CD4-positive, alpha-beta T cell treated with Interleukin-17A for 4 hours (primary cell): ENCODE measurements at regions not wholly inside any gene's neighbourhood (a gene's known extent, or its start where the extent isn't known, plus 50 kb on each side); places are given as distances from the start of the nearest gene placed in this dataset.

Source experiments
- DNase-seq: peaks from one replicate; pipeline ENCODE4 v3.0.0-alpha.2; 2020; ENCODE audit warnings: mixed read lengths

DNA sequence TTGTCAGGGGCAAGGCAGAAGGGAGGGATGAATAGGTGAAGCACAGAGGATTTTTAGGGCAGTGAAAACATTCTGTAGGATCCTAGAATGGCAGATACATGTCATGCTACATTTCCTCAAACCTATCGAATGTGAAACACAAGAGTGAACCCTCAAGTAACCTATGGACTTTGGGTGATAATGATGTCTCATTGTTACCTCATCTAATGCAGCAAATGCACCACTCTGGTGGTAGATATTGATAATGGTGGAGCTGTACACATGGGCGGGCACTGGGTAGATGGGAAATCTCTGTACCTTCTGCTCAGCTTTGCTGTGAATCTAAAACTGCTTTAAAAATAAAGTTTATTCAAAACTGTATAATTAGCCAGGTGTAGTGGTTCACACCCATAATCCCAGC, 95.2 kb upstream of the NCK2 start:
- DNase-seq: no peak

DNA sequence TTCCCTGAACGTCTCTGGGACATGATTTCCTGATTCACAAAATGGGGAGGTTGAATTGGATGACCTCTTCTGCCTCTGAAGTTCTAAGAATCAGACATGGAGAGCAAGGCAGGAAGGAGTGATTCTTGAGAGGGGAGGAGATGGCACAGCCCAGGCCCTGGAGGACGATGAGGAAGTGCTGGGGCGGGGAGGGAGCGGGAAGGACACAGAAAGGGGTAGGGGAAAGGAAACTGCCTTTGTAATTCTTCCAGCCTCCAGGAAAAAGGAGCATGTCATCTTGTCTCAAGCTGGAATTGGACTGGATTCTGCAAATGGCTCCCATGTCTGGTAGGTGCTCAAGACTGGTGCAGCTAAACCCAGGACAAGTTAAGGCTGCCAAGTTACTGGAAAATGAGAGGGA, 97.0 kb upstream of the NCK2 start:
- DNase-seq: no peak

DNA sequence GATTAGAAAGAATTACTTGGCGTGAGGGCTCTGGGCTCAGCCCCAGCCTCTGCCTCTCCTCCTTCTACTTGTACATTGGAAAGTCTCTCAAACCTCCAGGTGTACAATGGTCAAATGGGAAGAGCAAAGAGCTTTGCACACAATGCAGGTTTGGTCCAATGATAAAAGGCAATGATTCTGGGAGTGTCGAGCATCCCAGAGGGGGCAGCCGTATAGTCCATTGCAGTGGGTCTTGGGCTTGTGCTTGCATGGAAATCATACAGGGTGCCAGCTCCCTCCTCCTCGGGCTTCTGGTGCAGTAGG, 98.0 kb upstream of the NCK2 start:
- no peak for DNase-seq

DNA sequence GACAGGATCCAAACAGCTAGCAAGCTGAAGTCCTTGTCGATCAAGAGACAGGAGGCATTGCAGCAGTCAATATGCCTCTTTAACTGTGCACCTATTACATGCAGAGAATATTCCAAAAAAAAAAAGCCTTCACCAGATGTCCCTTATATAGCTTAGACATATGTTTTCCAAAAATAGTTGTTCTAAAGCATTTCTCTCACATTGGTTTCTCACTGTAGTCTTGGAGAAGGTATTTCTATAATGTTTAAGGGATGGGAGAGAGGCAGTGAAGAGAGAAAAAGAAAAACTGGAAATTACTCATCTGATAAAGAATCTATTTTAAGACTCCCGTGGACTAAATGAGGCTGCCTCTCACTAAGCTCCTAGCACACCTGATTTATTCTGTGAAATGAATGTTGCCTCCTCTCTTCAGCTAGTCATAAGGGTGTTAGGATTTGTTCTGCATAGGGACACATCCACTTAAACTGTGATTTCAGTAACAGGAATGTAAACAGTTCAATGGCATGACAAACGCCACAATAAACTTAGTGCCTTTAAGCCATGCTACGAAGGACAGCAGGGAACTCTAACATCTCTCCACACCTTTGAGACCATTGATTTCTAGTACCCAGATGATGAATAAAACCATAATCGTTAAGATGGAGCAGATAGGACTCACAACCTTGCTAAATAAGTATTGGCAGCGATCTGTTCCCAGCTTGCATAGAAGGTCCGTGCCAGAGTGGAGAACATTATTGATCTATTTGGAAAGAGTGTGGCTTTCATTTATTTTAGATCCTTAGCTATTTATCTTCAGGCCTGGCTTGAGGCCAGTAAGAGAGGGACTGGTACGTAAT, 98.6 kb upstream of the NCK2 start:
- no peak for DNase-seq

DNA sequence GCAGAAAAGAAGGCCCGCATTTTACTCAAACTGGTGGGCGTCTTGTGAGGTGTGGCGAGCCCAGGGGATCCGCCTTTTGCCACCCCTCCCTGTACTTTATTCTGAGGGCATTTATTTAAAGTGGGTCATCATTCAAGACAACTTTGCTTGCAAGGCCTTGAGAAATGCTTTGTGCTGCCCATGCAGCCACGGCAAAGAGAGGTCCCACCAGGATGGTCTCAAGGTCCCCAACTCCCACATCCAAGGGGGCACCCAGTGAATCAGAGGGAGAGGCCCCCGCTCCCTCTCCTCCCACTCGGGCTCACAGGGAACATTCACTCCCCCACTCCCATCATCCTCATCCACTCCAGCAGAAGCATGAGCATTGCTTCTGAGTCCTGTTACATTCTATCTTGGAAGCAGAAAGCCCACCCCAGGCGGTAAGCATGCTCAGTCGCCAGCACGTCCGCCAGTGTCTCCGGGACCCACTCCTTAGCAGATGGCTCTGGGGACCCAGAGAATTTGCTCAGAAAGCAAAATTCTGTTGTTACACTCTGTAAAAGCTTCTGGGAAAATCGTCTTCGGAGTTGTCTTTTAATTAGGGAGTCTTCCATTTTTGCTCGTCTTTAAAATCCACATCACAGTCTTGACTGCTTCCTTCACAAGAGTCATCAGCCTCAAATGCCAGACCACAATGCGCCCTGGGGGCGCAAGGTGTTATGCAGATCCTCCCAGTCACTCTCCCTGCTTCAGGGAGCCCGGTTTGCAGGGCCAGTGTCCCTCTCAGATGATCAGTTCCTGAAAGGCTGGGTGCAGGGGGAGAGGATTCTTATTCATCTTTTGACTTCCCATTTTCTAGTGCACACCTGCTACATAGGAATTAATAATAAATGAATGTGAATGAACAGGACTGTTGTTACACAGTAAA, 99.4 kb upstream of the NCK2 start:
- DNase-seq: no peak

DNA sequence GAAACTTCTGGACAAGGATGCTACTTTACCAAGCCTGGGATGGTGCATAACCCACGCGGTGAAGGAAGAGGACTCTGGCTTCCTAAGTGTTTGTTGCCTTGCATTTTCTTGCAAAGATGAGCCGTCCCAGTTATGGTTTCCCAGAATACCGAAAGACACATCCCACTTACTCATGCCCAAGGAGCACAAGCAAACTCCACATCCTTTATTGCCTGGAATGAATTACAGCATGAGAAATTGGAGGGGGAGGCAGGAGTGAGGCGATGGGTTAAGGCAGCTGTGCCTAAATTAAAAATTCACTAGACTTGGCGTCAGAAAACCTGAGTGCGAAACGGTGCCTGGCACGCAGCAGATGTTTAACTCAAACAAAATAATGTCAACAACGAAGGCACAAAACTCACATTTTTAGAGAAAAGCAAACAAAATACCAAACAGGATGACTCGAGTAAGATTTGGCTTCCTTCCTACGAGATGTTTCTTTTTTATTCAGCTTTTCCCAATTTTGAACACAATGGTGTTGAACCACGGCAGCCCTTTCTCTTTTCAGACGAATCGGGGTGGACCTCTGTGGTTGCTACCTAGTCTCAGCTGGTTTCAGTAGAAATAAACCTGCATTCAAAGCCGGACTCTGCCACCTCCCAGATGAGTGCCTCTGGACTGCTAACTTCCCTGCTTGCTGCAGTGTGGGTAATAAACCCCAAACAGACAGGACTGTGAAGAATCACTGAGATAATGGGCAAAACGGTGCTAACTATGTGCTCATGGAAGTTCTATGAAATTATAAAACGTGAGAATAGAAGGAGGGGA, 100.3 kb upstream of the NCK2 start:
- no peak for DNase-seq

DNA sequence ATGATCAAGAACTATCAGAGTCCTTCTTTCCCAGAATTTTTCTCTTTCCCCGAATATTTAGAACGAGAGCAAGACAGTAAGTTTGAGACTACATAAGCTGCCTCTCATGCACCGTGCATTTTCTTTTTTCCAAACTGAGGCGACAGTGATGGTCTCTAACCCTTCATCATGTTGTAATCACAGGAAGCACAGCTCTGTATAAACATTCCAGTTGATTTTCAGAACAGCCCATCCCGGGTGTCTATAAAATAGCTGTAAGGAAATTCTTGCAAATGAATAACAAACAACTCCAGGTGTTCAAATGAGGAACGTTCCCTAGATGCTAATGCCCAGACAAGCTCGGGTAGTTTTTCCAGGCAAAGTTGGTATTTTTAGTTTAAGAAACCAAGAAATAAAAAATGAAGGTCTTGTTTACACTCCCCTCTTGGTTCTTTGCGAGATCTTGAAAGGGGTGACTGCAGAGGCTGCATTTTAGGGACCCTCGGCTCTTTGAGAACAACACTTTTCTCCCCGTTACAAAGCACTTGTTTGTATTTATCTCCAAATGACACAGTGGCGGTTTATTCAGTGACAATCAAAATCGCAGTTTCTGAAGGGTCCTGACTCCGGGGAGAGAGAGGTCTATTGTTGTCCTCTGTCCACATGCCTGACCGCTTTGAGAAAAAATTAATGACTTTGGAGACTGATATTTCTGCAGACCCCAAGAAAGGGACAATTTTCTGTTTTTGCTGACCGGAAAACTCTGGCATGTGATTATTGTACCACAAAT, 101.1 kb upstream of the NCK2 start:
- no peak for DNase-seq

DNA sequence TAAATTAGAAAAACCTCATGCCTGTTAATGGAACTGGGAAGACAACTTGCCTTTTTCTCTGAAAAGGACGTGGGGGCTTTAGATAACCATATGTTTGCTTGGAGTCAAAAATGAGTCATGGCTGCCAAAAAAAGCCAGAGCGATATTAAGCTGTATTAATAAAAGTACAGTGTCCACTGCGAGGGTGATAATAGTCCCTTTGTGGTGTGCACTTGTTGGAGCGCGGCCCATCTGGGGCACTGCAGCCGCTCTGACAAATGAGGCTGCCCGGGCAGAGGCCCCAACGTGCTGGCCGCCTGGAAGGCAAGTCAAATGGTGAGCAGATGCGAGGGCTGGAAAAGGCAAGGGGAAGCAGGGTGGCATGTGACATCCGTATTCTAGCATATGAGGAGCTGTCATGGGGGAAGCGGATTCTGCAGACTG, 103.3 kb upstream of the NCK2 start:
- no peak for DNase-seq

DNA sequence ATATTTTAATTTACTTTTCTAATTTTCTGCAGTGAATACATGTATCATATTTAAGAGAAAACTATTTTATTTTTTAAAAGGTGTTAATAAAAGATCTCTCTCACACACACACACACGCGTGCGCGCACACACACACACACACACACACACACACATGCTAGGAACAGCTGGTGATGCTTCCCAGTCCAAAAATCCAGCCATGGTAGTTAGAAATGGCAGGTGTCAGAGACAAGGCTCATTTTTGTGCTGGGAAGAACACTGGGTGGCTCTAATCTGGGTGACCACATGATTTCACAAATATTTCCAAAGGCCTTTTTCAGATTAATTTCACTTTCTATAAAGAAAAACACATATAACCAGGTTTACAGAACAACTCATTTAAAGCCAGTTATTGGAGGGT, 104.5 kb upstream of the NCK2 start:
- no peak for DNase-seq

DNA sequence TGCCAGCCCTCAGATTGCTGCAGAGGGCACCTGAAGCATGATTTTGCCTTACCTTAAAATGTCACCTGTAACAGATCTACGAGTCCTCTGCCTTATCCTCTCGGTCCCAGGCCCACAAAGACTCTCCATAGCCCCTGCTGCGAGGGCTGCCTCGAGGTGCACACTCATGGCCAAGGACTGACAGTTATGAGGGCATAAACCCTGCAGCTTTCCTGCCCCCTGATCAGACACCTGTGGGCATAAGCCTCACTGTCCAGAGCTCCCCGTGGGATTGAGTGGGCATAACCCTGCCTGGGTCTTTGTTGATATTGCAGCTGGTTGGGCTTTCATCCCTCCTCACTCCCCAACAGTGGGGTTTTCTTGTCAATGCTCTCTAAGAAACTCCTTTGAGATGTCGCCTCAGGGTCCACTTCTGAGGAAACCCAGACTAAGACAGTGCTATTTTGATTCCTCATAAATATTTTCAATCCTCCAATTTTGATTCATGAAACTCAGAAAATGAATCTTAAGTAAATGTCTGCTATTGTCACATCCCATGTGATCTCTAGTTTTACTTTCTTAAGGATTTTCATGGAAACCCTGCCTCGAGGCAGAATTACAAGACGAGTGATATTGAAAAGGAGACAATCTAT, 108.5 kb upstream of the NCK2 start:
- DNase-seq: no peak

DNA sequence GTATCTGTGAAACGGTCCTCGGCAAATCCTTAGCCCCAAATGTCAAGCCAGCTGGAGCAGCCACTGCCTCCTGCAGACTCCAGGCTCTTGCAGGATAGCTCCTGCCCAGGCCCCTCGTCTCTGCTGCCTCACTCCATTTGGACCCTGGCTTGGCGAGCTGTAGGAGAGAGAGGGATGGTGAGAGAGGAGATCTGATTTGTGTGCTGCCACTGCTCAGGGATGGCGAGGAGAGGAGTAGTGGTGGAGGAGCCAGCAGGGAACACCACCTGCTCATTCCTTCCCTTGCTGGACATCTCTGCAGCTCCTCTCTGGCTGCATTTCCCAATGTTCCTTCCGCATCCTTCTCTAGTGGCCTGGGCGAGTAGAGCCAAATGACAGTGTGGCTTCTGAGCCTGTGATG, 109.1 kb upstream of the NCK2 start:
- no peak for DNase-seq

DNA sequence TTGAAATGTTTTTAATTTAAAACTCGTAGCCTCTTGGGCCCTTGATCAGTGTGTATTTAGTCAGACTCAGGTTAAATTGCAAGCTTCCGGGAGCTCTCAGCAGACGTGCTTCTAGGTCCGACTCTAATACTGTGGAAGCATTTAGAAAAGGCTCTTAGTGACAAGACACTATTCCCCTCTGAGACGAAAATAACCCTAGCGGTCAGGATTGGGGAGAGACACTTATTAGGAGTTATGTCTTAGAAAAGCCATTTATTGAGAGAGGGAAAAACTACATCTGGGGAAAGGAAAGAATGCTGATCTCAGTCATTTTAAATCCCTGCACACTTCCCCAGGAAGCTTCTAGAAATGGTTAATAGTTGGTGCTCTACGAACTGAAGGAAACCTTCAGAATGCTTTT, 110.5 kb upstream of the NCK2 start:
- DNase-seq: no peak

DNA sequence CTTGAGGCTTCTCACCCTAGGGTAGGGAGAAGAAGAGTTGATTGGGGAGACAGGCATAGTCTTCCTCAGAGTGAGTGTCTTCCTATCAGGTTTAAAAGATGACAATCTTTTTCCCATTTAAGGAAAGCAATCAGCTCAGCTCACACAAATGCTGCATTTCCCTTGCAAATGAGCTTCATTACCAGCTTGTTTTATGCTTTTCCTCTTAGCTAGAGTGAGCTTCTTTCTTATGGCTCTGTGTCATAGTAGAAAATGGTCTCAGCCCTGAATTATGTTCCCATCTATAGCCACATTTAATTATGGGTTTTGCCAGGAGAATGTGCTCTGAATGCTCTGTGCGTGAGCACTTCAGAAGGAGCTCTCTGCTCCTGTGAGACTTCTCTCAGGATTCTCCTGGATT, 112.8 kb upstream of the NCK2 start:
- no peak for DNase-seq

DNA sequence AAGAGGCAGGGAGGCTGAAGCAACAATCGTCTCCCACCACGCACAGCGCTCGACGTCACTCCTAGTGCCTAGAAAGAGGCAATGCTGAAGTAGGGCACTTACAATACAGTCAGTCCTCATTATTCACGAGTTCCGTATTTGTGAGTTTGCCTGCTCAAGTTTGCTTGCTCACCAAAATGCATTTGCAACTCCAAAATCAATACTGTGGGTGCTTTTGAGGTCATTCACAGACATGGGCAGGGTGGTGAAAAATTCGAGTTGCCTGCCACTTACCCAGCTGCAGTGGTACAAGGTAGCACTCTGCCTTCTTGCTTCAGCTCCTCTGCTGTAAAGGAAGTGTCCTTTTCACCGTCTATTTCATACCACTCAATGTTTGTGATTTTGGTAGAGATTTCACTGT, 113.7 kb upstream of the NCK2 start:
- no peak for DNase-seq

DNA sequence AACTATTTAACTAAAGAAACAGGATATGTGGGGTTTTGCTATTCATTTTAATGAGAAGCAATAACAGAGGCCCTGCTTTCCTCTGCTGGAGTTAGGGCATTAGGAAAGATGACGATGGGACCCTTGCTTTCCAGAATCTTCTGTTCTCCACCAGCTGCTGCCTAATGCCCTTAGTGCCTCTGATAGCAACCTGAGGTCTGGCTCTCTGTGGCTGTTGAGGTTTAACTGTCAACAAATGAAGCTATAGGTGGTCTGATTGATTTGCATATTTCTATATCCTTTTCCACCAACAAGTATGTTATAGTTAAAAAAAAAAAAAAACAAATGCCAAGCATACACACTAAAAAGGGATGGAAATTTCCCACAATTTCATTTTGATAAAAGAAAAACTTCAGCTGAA, 115.1 kb upstream of the NCK2 start:
- no peak for DNase-seq

DNA sequence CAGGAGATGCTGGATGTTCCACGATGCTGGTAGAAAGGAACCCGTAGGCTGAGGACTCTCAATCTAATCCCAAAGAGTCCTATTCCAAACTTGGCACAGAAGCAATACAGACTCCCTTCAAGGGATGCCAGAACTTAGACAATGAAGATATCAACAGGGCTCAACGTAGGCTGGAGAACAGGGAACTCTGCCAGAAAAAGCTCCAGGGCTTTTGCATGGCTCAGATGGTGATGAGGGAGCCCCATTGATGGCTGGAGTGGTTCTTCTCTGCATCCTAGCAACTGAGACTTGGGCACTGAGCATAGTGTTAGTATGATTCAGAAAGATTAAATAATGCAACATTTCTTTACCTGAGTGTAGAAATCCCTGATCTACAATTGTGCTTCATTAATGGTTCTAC, 117.2 kb upstream of the NCK2 start:
- DNase-seq: no peak

DNA sequence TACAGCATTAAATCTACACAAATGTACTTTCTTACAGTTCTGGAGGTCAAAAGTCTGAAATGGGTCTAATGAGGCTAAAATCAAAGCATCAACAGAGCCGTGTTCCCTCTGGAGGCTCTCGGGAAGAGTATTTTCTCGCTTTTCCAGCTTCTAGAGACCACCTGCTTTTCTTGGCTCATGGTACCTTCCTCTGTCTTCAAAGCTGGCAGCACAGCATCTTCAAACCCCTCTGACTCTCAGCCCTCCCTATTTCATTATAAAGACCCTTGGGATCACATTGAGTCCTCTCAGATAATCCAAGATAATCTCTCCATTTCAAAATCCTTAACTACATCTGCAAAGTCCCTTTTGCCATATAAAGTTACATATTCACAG, 117.8 kb upstream of the NCK2 start:
- DNase-seq: no peak

DNA sequence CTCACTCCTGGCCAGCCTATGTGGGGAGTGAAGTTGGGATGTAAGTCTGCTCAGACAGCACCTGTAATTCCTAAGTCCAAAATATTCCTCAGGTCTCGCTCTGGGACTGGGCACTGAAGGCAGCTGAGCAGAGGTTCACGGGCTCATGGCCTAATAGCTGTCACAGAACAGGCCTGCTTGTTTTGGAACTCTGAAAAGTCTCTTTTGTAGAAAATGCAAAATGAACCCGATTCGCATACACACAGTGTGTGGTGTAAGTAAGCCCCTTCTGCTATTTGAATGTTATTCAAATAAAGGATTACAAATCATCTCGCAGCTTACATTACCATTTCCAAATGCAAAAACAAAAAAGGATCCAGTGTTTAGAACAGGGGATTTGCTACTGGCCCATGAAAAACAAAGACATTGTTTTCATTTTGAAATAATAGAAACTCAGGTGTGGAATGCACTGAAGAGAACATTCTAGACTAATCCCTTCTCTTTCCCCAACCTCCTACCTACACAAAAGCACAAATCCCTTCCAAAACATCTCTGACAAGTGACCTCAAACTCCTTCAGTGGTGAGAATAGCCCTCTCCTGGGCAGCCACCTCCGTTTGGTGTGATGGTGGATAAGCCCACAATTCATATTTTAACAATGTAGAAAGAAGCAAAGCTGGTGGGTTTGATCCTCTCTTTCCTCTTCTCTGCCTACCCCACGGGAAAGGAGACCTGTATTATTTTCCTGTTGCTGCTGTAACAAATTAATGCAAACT, 118.3 kb upstream of the NCK2 start:
- DNase-seq: no peak

DNA sequence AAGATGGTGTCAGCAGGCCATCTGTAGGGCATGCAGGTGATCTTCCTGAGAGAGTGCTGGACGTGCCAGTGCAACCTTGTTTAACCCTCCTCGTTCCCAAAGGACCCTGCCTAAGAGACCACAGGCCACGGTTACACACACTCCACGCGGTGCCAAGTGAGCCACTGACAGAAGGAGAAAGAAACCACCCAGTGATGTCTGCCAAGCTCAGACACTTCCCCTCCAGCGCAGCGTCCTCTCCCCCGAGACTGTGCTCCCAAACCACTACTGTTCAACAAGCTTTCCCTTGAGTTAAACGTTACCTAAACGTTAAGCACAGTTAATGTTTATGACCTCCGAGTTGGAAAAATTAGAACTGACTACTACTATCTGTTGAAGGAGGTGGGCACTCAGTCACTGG, 119.1 kb upstream of the NCK2 start:
- no peak for DNase-seq

DNA sequence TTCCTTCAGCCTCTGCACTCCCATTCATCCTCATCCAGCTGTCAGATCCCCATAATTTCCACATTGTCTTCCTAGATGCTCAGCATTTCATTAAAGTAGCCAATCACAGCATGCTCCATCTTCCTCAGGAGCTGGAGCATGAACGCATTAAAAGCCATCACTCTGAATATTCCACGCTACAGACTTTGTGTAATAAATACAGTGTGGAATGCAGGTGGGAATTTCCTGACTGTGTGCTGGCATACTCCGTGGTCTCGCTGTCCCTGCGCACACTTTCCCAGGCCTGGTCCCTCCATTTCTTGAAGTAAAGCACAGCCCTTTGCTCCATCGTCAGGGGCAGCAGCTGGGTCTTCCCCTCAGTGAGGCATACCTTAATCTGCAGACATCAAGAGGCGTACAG, 123.7 kb upstream of the NCK2 start:
- no peak for DNase-seq

DNA sequence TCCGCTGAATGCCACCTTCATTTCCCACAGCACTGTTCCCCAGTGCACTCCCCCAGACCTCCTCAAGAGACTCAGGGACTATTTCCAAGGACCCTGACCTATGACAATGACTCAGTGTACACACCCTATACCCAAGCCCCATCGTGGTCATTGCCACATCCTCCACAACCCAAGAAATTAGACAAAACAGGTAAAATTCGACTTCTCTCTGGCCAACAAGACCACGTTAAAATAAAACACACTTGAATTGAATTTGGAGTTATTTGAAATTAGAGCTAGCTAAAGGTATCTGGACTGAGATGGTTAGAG, 126.4 kb upstream of the NCK2 start:
- no peak for DNase-seq
